ENCODE measurements at regions not wholly inside any gene's neighbourhood (a gene's known extent, or its start where the extent isn't known, plus 50 kb on each side); places are given as distances from the start of the nearest gene placed in this dataset.

GRCh38 chr2:192827735-192828134 lies 633.0 kb upstream of the TMEFF2 start:
- no peak overlapping the region for H3K4me3 ChIP-seq
- no peak overlapping the region for H3K9ac ChIP-seq
- no peaks in the 10 kb centered on the region for H3K9me3 ChIP-seq (replicated peaks in 1 of 11)
- no peaks in the 10 kb centered on the region for H3K27me3 ChIP-seq
- H3K27ac ChIP-seq: no peak overlapping the region
- no peak overlapping the region for H3K4me2 ChIP-seq
- no peaks in the 10 kb centered on the region for H4K20me1 ChIP-seq
- no peaks in the 10 kb centered on the region for H3K4me1 ChIP-seq
- H3K36me3 ChIP-seq: no peaks in the 10 kb centered on the region
- no peak for TF ChIP-seq Cebpa-rat (IDR thresholded peaks at IDR 0.05)

- H3K9ac ChIP-seq: no peak overlapping the region
- H3K4me2 ChIP-seq: no peak overlapping the region
- H3K4me3 ChIP-seq: no peak overlapping the region
- no peaks in the 10 kb centered on the region for H3K9me3 ChIP-seq (replicated peaks in 1 of 11)
- no peaks in the 10 kb centered on the region for H3K27me3 ChIP-seq
- no peak for TF ChIP-seq Cebpa-rat (IDR thresholded peaks at IDR 0.05)
- no peaks in the 10 kb centered on the region for H3K4me1 ChIP-seq
- H4K20me1 ChIP-seq: no peaks in the 10 kb centered on the region
- no peak overlapping the region for H3K27ac ChIP-seq
- no peaks in the 10 kb centered on the region for H3K36me3 ChIP-seq
Observed at GRCh38 chr2:192814376-192814775, 619.6 kb upstream of the TMEFF2 start.

GRCh38 chr2:192813341-192813740 lies 618.6 kb upstream of the TMEFF2 start:
- TF ChIP-seq Cebpa-rat (IDR thresholded peaks at IDR 0.05): no peak
- Histone ChIP-seq H3K4me2 (no peak overlapping the region), H3K27me3 (no peaks in the 10 kb centered on the region), H3K9ac (no peak overlapping the region), H4K20me1 (no peaks in the 10 kb centered on the region), H3K27ac (no peak overlapping the region), H3K36me3 (no peaks in the 10 kb centered on the region), H3K4me3 (no peak overlapping the region), H3K9me3 (replicated peaks in 1 of 11) (peaks cover 0 to 4% (median 0%) of the 10 kb centered on the region in 11 experiments; a peak in 5 of 22 replicates), H3K4me1 (no peaks in the 10 kb centered on the region)

- Histone ChIP-seq H4K20me1 (no peaks in the 10 kb centered on the region), H3K9ac (no peak overlapping the region), H3K4me3 (no peak overlapping the region), H3K9me3 (replicated peaks in 1 of 11) (peaks cover 0 to 16% (median 6%) of the 10 kb centered on the region in 11 experiments; a peak in 9 of 22 replicates), H3K4me1 (no peaks in the 10 kb centered on the region), H3K27me3 (no peaks in the 10 kb centered on the region), H3K36me3 (no peaks in the 10 kb centered on the region), H3K27ac (no peak overlapping the region), H3K4me2 (no peak overlapping the region)
- TF ChIP-seq Cebpa-rat (IDR thresholded peaks at IDR 0.05): peak in 7 of 11 experiments; percentile 33 to 94 (median 76); a peak in 9 of 22 replicates
Observed at GRCh38 chr2:192809173-192809572, 614.4 kb upstream of the TMEFF2 start.

- H3K4me1 ChIP-seq: no peaks in the 10 kb centered on the region
- H3K4me3 ChIP-seq: no peak overlapping the region
- H3K27ac ChIP-seq: no peak overlapping the region
- H3K27me3 ChIP-seq: no peaks in the 10 kb centered on the region
- TF ChIP-seq Cebpa-rat (IDR thresholded peaks at IDR 0.05): no peak
- no peaks in the 10 kb centered on the region for H4K20me1 ChIP-seq
- H3K36me3 ChIP-seq: no peaks in the 10 kb centered on the region
- H3K9ac ChIP-seq: no peak overlapping the region
- peaks cover 0 to 6% (median 4%) of the 10 kb centered on the region in 11 experiments; a peak in 5 of 22 replicates for H3K9me3 ChIP-seq (replicated peaks in 1 of 11)
- H3K4me2 ChIP-seq: no peak overlapping the region
Observed at GRCh38 chr2:192783643-192784042, 588.9 kb upstream of the TMEFF2 start.

GRCh38 chr2:192775459-192776262 lies 580.9 kb upstream of the TMEFF2 start:
- no peaks in the 10 kb centered on the region for H3K36me3 ChIP-seq
- H3K9me3 ChIP-seq (replicated peaks in 1 of 11): peaks cover 0 to 9% (median 5%) of the 10 kb centered on the region in 11 experiments; a peak in 5 of 22 replicates
- H3K4me2 ChIP-seq: no peak overlapping the region
- TF ChIP-seq Cebpa-rat (IDR thresholded peaks at IDR 0.05): no peak
- no peak overlapping the region for H3K4me3 ChIP-seq
- no peaks in the 10 kb centered on the region for H4K20me1 ChIP-seq
- no peak overlapping the region for H3K27ac ChIP-seq
- no peak overlapping the region for H3K9ac ChIP-seq
- H3K27me3 ChIP-seq: no peaks in the 10 kb centered on the region
- no peaks in the 10 kb centered on the region for H3K4me1 ChIP-seq

- Histone ChIP-seq H3K27ac (no peak overlapping the region), H3K4me2 (no peak overlapping the region), H3K9me3 (replicated peaks in 1 of 11) (peaks cover 0 to 9% (median 5%) of the 10 kb centered on the region in 11 experiments; a peak in 5 of 22 replicates), H3K4me3 (no peak overlapping the region), H3K4me1 (no peaks in the 10 kb centered on the region), H4K20me1 (no peaks in the 10 kb centered on the region), H3K9ac (no peak overlapping the region), H3K36me3 (no peaks in the 10 kb centered on the region), H3K27me3 (no peaks in the 10 kb centered on the region)
- no peak for TF ChIP-seq Cebpa-rat (IDR thresholded peaks at IDR 0.05)
Observed at GRCh38 chr2:192775011-192775410, 580.3 kb upstream of the TMEFF2 start.

GRCh38 chr2:192773044-192773443 lies 578.3 kb upstream of the TMEFF2 start:
- Histone ChIP-seq H4K20me1 (no peaks in the 10 kb centered on the region), H3K9me3 (replicated peaks in 1 of 11) (no peaks in the 10 kb centered on the region), H3K4me2 (no peak overlapping the region), H3K36me3 (no peaks in the 10 kb centered on the region), H3K9ac (no peak overlapping the region), H3K27me3 (no peaks in the 10 kb centered on the region), H3K4me3 (no peak overlapping the region), H3K27ac (no peak overlapping the region), H3K4me1 (no peaks in the 10 kb centered on the region)
- TF ChIP-seq Cebpa-rat (IDR thresholded peaks at IDR 0.05): no peak

- Histone ChIP-seq H4K20me1 (no peaks in the 10 kb centered on the region), H3K4me2 (no peak overlapping the region), H3K9ac (no peak overlapping the region), H3K27me3 (no peaks in the 10 kb centered on the region), H3K36me3 (no peaks in the 10 kb centered on the region), H3K9me3 (replicated peaks in 1 of 11) (no peaks in the 10 kb centered on the region; a peak in 1 of 22 replicates), H3K27ac (no peak overlapping the region), H3K4me3 (no peak overlapping the region), H3K4me1 (no peaks in the 10 kb centered on the region)
- no peak for TF ChIP-seq Cebpa-rat (IDR thresholded peaks at IDR 0.05)
Observed at GRCh38 chr2:192749611-192750200, 555.0 kb upstream of the TMEFF2 start.

- no peaks in the 10 kb centered on the region for H3K36me3 ChIP-seq
- no peak overlapping the region for H3K4me2 ChIP-seq
- no peak overlapping the region for H3K27ac ChIP-seq
- H3K27me3 ChIP-seq: no peaks in the 10 kb centered on the region
- H3K4me3 ChIP-seq: no peak overlapping the region
- H3K9ac ChIP-seq: no peak overlapping the region
- TF ChIP-seq Cebpa-rat (IDR thresholded peaks at IDR 0.05): no peak
- H3K4me1 ChIP-seq: no peaks in the 10 kb centered on the region
- H4K20me1 ChIP-seq: no peaks in the 10 kb centered on the region
- no peaks in the 10 kb centered on the region for H3K9me3 ChIP-seq (replicated peaks in 1 of 11)
Observed at GRCh38 chr2:192741889-192742288, 547.2 kb upstream of the TMEFF2 start.
